Dedifferentiated amniotic fluid mesenchymal stem cell (primary cell): ENCODE measurements at regions not wholly inside any gene's neighbourhood (a gene's known extent, or its start where the extent isn't known, plus 50 kb on each side); places are given as distances from the start of the nearest gene placed in this dataset.

Experiments
- DNase-seq: peaks from one replicate; pipeline ENCODE4 v3.0.0-alpha.2; 2016; ENCODE audit errors: extremely low spot score

GRCh38 chr6:81475646-81476045 is 276.8 kb downstream of the TENT5A start:
- DNase-seq = no peak

- DNase-seq = no peak
Measured at GRCh38 chr6:81465859-81466258, 286.6 kb downstream of the TENT5A start.

- DNase-seq = no peak
Measured at GRCh38 chr6:81456416-81456815, 296.1 kb downstream of the TENT5A start.

- no peak for DNase-seq
Measured at GRCh38 chr6:81455641-81456040, 296.8 kb downstream of the TENT5A start.

GRCh38 chr6:81451787-81452186 is 300.7 kb downstream of the TENT5A start:
- peak; percentile 56 for DNase-seq

GRCh38 chr6:81450180-81450579 is 302.3 kb downstream of the TENT5A start:
- DNase-seq = peak; percentile 82

GRCh38 chr6:81446509-81446908 is 306.0 kb downstream of the TENT5A start:
- no peak for DNase-seq

GRCh38 chr6:81439417-81439816 is 313.1 kb downstream of the TENT5A start:
- DNase-seq = no peak

GRCh38 chr6:81436990-81437389 is 315.5 kb downstream of the TENT5A start:
- DNase-seq = no peak

GRCh38 chr6:81413306-81413705 is 339.2 kb downstream of the TENT5A start:
- no peak for DNase-seq

GRCh38 chr6:81401970-81402690 is 350.4 kb downstream of the TENT5A start:
- DNase-seq = no peak

GRCh38 chr6:81396916-81397315 is 355.6 kb downstream of the TENT5A start:
- DNase-seq = no peak

GRCh38 chr6:81387163-81387562 is 365.3 kb downstream of the TENT5A start:
- DNase-seq = no peak

GRCh38 chr6:81384921-81385320 is 367.6 kb downstream of the TENT5A start:
- DNase-seq = no peak

- DNase-seq = no peak
Measured at GRCh38 chr6:81383472-81383871, 369.0 kb downstream of the TENT5A start.

- no peak for DNase-seq
Measured at GRCh38 chr6:81382852-81383251, 369.6 kb downstream of the TENT5A start.

- DNase-seq = no peak
Measured at GRCh38 chr6:81381382-81381916, 371.0 kb downstream of the TENT5A start.

- DNase-seq = no peak
Measured at GRCh38 chr6:81380718-81381338, 371.7 kb downstream of the TENT5A start.

GRCh38 chr6:81376745-81377144 is 375.7 kb downstream of the TENT5A start:
- DNase-seq = no peak

- DNase-seq = no peak
Measured at GRCh38 chr6:81373414-81373813, 379.1 kb downstream of the TENT5A start.

- DNase-seq = no peak
Measured at GRCh38 chr6:81371930-81372329, 380.6 kb downstream of the TENT5A start.

GRCh38 chr6:81366972-81367371 is 385.5 kb downstream of the TENT5A start:
- DNase-seq = no peak

GRCh38 chr6:81362246-81362645 is 390.2 kb downstream of the TENT5A start:
- peak; percentile 42 for DNase-seq
